NCI-H82 (cell line): ENCODE measurements at regions not wholly inside any gene's neighbourhood (a gene's known extent, or its start where the extent isn't known, plus 50 kb on each side); places are given as distances from the start of the nearest gene placed in this dataset.
"Not testable (repeated sequence)": the region's sequence is repeated elsewhere in the genome, so short reads cannot be mapped to it uniquely, and the experiment has no call there.

Source experiments
- DNase-seq: peaks from one replicate; lab custom pipeline; 2025; lab: John Stamatoyannopoulos, UW

DNA sequence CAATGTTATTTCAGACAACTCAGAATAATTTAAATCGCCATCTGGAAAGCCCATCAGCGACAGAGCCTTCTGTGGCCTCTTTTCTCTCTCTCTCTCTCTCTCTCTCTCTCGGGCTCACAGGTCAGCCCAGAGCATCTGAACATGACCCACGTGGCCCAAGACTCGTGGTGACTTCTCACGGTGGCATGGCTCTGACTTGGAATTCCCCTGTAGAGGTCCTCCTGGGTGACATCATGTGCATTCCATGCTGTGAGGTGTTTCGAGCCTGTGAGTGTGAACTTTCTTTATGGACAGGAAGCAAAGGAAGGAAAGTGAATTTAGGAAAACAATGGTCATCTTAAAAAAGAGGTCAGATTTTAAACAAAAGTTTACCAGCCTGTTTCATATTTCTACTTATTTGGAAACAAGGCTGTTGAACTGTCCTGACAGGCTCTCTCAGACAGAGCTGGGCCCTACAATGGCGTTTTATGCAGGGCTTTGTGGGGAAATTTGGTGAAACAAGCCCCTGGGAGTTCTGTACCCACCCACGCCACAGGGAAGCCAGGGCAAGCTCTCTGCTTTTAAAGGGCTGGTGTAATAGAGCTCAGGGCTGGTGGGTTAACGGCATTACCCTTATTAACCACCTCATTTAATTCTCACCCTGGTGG, 359.7 kb upstream of the ZNF32 start:
- DNase-seq: no peak

GRCh38 chr10:44006771-44007170, 358.1 kb upstream of the ZNF32 start:
- DNase-seq: no peak

- DNase-seq: no peak
These were observed 357.1 kb upstream of the ZNF32 start for GRCh38 chr10:44005788-44006099.

GRCh38 chr10:44004913-44005787, 356.5 kb upstream of the ZNF32 start:
- no peak for DNase-seq

GRCh38 chr10:43998021-43998809, 349.5 kb upstream of the ZNF32 start:
- DNase-seq: no peak

- no peak for DNase-seq
These were observed 348.6 kb upstream of the ZNF32 start for GRCh38 chr10:43997330-43997729.

DNA sequence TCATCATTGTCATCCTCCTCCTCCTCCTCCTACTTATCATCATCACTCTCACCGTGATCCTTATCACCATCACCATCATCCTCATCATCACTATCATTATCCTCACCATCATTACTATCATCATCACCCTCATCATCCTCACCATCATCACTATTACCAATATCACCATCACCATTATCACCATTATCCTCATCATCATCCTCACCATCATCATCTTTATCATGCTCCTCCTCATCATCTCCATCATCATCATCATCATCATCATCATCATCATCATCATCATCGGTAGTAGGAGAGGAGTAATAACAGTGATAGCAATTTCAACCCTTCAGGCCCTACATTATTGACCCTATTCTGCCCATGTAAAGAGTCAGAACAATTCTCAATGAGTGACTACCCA, 345.9 kb upstream of the ZNF32 start:
- no peak for DNase-seq

DNA sequence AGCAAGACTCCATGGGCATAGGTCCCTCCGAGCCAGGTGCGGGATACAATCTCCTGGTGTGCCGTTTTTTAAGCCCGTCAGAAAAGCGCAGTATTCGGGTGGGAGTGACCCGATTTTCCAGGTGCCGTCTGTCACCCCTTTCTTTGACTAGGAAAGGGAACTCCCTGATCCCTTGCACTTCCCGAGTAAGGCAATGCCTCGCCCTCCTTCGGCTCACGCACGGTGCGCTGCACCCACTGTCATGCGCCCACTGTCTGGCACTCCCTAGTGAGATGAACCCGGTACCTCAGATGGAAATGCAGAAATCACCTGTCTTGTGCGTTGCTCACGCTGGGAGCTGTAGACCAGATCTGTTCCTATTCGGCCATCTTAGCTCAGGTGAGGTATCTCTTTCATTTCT, 344.1 kb upstream of the ZNF32 start:
- DNase-seq: not testable (repeated sequence)

- no peak for DNase-seq
These were observed 337.7 kb upstream of the ZNF32 start for GRCh38 chr10:43986374-43986773.

DNA sequence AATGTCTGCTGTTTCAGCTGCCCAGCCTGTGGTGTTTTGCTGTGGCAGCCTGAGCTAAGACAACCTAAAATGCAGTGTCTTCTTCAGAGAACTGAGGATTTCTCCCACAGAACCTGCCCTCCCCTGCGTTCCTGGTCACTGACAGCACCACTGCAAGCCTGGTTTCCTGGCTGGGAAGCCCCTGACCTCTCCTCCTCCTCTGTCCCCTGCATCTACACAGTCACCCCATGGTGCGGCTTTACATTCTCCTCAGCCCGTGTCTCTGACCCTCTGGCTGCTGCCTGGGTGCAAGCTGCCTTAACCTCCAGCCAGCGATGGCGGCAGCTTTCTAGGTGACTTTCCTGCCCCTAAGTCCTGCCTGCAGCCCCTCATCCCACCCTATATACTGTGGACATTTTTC, 337.3 kb upstream of the ZNF32 start:
- DNase-seq: no peak

- no peak for DNase-seq
These were observed 335.2 kb upstream of the ZNF32 start for GRCh38 chr10:43983856-43984271.

DNA sequence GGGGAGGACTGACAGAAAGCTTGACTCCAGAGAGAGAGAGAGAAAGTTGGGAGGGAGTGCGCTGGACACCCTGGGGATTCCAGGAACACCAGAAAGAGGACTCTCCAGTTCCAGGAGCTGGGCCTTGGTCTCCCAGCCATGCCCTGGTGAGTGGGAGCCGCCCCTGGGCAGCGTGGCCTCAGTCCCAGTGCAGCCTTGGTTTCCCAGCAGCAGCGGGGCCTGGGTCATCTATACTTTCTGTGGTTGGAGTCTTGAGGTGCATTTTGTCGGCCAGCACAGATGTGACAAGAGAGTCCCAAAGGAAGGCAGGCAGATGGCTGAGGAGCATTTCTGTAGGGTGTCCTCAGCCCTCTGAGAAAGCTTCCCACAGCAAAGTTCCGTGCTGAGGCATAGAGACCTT, 334.7 kb upstream of the ZNF32 start:
- DNase-seq: no peak

GRCh38 chr10:43982250-43982649, 333.6 kb upstream of the ZNF32 start:
- DNase-seq: no peak

- DNase-seq: no peak
These were observed 333.0 kb upstream of the ZNF32 start for GRCh38 chr10:43981696-43982095.

DNA sequence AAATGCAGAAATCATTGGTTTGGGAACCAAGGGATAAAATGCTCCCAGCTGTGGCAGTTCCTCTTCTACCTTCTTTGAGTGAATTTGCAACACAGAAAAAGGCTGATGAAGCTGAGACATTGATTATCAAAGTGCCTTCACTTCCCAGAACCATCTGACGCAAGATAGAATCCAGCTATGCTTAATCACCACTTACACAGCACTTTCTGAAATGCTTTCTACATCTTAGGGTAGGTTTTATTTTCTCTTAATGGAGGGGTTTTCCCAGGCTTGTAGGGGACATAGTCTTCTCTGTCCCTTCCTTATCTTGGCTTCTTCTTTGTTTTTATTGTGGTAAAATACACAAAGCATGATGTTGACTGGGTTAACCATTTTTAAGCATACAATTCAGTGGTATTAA, 332.6 kb upstream of the ZNF32 start:
- no peak for DNase-seq

- DNase-seq: no peak
These were observed 332.0 kb upstream of the ZNF32 start for GRCh38 chr10:43980715-43981114.

DNA sequence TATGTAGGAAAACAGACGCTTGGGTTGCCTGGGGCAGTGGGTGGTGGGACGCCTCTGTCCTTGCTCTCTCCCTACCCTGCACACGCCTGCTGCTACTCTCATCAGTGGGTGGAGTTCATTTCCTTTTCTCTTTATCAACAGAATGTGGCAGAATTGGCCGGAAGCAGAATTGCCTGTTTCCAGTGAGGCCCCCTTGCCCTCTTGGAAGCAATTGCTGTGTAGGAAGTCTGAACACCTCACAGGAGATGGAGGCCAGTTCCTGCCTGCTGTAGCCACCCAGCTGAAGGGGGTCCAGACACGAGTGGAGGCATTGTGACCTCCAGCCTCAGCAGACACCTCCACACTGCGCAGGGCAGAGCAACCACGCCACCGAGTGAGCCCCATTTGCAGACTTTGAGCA, 331.6 kb upstream of the ZNF32 start:
- no peak for DNase-seq

DNA sequence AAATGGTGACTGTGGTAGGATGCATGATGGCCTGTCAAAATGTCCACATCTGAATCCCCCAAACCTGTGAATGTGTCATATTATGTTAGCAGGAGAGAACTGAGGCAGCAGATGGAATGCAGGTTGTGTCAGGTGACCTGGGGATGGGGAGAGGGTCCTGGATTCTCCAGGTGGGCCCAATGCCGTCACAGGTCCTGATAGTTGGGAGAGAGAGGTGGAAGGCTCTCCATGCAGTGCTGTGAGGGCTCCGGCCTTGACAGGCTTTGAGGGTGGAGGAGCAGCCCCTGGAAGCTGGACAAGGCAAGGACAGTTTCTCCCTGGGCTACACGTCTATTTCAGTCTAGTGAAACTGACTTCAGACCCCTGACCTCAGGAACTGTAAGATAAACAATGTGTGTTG, 330.9 kb upstream of the ZNF32 start:
- no peak for DNase-seq

GRCh38 chr10:43978936-43979335, 330.3 kb upstream of the ZNF32 start:
- no peak for DNase-seq

- DNase-seq: no peak
These were observed 329.4 kb upstream of the ZNF32 start for GRCh38 chr10:43978091-43978490.

GRCh38 chr10:43976292-43976691, 327.6 kb upstream of the ZNF32 start:
- no peak for DNase-seq

- DNase-seq: no peak
These were observed 325.1 kb upstream of the ZNF32 start for GRCh38 chr10:43973801-43974200.
